ENCODE measurements at regions not wholly inside any gene's neighbourhood (a gene's known extent, or its start where the extent isn't known, plus 50 kb on each side); places are given as distances from the start of the nearest gene placed in this dataset.
"Not testable (repeated sequence)": the region's sequence is repeated elsewhere in the genome, so short reads cannot be mapped to it uniquely, and the experiment has no call there.

GRCh38 chr12:13526185-13526921, 329.8 kb downstream of the EMP1 start:
- in situ Hi-C loops (cut with HindIII; ENCODE audit: extremely low pct_ligation_motif_present, low pct_unique_long_range_greater_than_20kb); FAIRE-seq; POLR2A ChIA-PET: not testable (repeated sequence)

GRCh38 chr12:13523536-13524307, 327.2 kb downstream of the EMP1 start:
- H4K20me1 ChIP-seq (ENCODE audit: insufficient read depth, low read length), result no peaks in the 10 kb centered on the region
- FAIRE-seq (no peak), DNase-seq (ENCODE audit: low spot score) (no peak), ATAC-seq (no peak)
- 0% methylated on average over 4 of the region's 4 CpGs for WGBS (ENCODE audit: low lambda C conversion rate)
- BruUV-seq (replicated peaks), result no TSS peak
- in situ Hi-C loops (cut with HindIII; ENCODE audit: extremely low pct_ligation_motif_present, low pct_unique_long_range_greater_than_20kb) (no loop called here), intact Hi-C loops (cut with micrococcal nuclease; ENCODE audit: unreplicated experiment) (no loop called here)
- H3K4me3 ChIP-seq (replicated peaks in 1 of 3; ENCODE audit: insufficient read depth in 1 of 3, low read depth in 2 of 3, low read length in 3 of 3), result no peak overlapping the region
- ChIA-PET CTCF (ENCODE audit: low intra/inter-chr PET ratio, low total read pairs) (no interaction called here), POLR2A (no interaction called here)
- H3K27me3 ChIP-seq (ENCODE audit: control insufficient read depth in 1 of 2, insufficient read depth in 2 of 2, low read length in 2 of 2), result peaks cover 0 to 2% of the 10 kb centered on the region in 2 experiments; a peak in 1 of 5 replicates
- H3K9ac ChIP-seq (ENCODE audit: insufficient read depth, low read depth, low read length), result no peak overlapping the region
- H2AFZ ChIP-seq (ENCODE audit: low read length), result no peak overlapping the region
- no peak for TF ChIP-seq SNAPC2 (CRISPR knock-in tag; IDR thresholded peaks at IDR 0.05)
- TF ChIP-seq MIER3 (CRISPR knock-in tag; IDR thresholded peaks at IDR 0.05; ENCODE audit: borderline replicate concordance), result no peak
- no peak for TF ChIP-seq NR1H2 (CRISPR knock-in tag; IDR thresholded peaks at IDR 0.05; ENCODE audit: borderline replicate concordance, low read depth)
- TF ChIP-seq ZBTB8A (CRISPR knock-in tag; IDR thresholded peaks at IDR 0.05; ENCODE audit: borderline replicate concordance, low read depth), result no peak
- no peak for TF ChIP-seq GRHL1 (CRISPR knock-in tag; conservative IDR thresholded peaks at IDR 0.05)
- no peak for TF ChIP-seq ZNF605 (CRISPR knock-in tag; IDR thresholded peaks at IDR 0.05)
- no peak for TF ChIP-seq NAIF1 (CRISPR knock-in tag; IDR thresholded peaks at IDR 0.05; ENCODE audit: borderline replicate concordance)
- TF ChIP-seq U2AF2 (IDR thresholded peaks at IDR 0.05; ENCODE audit: low read depth, low read length), result no peak
- no peak for TF ChIP-seq ESRRA (CRISPR knock-in tag; IDR thresholded peaks at IDR 0.05; ENCODE audit: low read depth)
- TF ChIP-seq RAD21 (CRISPR knock-in tag; IDR thresholded peaks at IDR 0.05), result no peak
- H3K27ac ChIP-seq (ENCODE audit: extremely low read length, insufficient read depth, low read length), result no peak overlapping the region
- H3K4me1 ChIP-seq (ENCODE audit: insufficient read depth, low read length), result no peaks in the 10 kb centered on the region
- no peaks in the 10 kb centered on the region for H3K79me2 ChIP-seq (ENCODE audit: insufficient read depth, low read length)
- no peaks in the 10 kb centered on the region for H3K9me3 ChIP-seq (ENCODE audit: low read length)
- no peaks in the 10 kb centered on the region for H3K36me3 ChIP-seq (replicated peaks in 1 of 2; ENCODE audit: control insufficient read depth in 1 of 2, insufficient read depth in 2 of 2, low read length in 2 of 2)
- no peak overlapping the region for H3K4me2 ChIP-seq (ENCODE audit: low read depth, low read length)

More at GRCh38 chr12:13526185-13526921, 329.8 kb downstream of the EMP1 start:
- TF ChIP-seq ZNF282 (IDR thresholded peaks at IDR 0.05; ENCODE audit: partially characterized antibody), result peak; percentile 19
- H3K79me2 ChIP-seq (ENCODE audit: insufficient read depth, low read length); H3K27me3 ChIP-seq (ENCODE audit: control insufficient read depth in 1 of 2, insufficient read depth in 2 of 2, low read length in 2 of 2); H4K20me1 ChIP-seq (ENCODE audit: insufficient read depth, low read length); BruUV-seq (replicated peaks); CTCF ChIA-PET (ENCODE audit: low intra/inter-chr PET ratio, low total read pairs); H3K4me2 ChIP-seq (ENCODE audit: low read depth, low read length); DNase-seq (ENCODE audit: low spot score); H2AFZ ChIP-seq (ENCODE audit: low read length); H3K4me3 ChIP-seq (replicated peaks in 1 of 3; ENCODE audit: insufficient read depth in 1 of 3, low read depth in 2 of 3, low read length in 3 of 3); H3K36me3 ChIP-seq (replicated peaks in 1 of 2; ENCODE audit: control insufficient read depth in 1 of 2, insufficient read depth in 2 of 2, low read length in 2 of 2); intact Hi-C loops (cut with micrococcal nuclease; ENCODE audit: unreplicated experiment); H3K9me3 ChIP-seq (ENCODE audit: low read length); H3K9ac ChIP-seq (ENCODE audit: insufficient read depth, low read depth, low read length); ATAC-seq; H3K4me1 ChIP-seq (ENCODE audit: insufficient read depth, low read length); H3K27ac ChIP-seq (ENCODE audit: extremely low read length, insufficient read depth, low read length): not testable (repeated sequence)
- WGBS (ENCODE audit: low lambda C conversion rate), result 3% methylated on average over 1 of the region's 1 CpG

Measured in HepG2 (cell line).